HepG2 (cell line): ENCODE measurements at regions not wholly inside any gene's neighbourhood (a gene's known extent, or its start where the extent isn't known, plus 50 kb on each side); places are given as distances from the start of the nearest gene placed in this dataset.

Source experiments
- ATAC-seq: fragments of 200-7000 bp; cut with Tn5 transposase; 3 replicates; pipeline ENCODE4 v1.9.1; 2020; ENCODE audit warnings: mild to moderate bottlenecking, moderate library complexity
- BruUV-seq: library from RNA; stranded (reverse); fragments of 400-500 nt; replicated peaks from 2 replicates; lab custom pipeline; 2021; lab: Mats Ljungman, UMichigan
- CTCF ChIA-PET: fragments of 300-600 bp; formaldehyde crosslinking; extraction: SDS; loops from one replicate; lab custom pipeline; 2021; ENCODE audit warnings: low total read pairs, inconsistent platforms, low intra/inter-chr PET ratio; lab: Yijun Ruan, JAX
- POLR2A ChIA-PET: fragments of 350-600 bp; sonication (Branson Sonifier 250); formaldehyde crosslinking; loops from one replicate; lab custom pipeline; 2020; ENCODE audit warnings: antibody characterized with exemption, inconsistent platforms; lab: Yijun Ruan, JAX
- DNase-seq: peaks from one replicate; pipeline ENCODE4 v3.0.0-alpha.2; 2015; ENCODE audit warnings: low spot score
- FAIRE-seq: peaks from 3 replicates; lab custom pipeline; 2011; peaks lifted over from hg19 to GRCh38; lab: Jason Lieb, UNC
- H2AFZ ChIP-seq: one replicate; pipeline ENCODE4 v1.6.1; 2011; ENCODE audit warnings: low read length, inconsistent platforms
- H3K27ac ChIP-seq: fragments of 300-600 bp; 3 replicates; pipeline ENCODE4 v1.8.0; 2011; ENCODE audit warnings: mixed run types, mild to moderate bottlenecking, mixed read lengths, low read length, inconsistent platforms; ENCODE audit not compliant: insufficient read depth; ENCODE audit errors: extremely low read length
- H3K27me3 ChIP-seq, 2 experiments: fragments of 200-600 bp in 1 of 2; 2 replicates in 1 of 2; 3 replicates in 1 of 2; pipeline versions ENCODE4 v1.6.0 to v1.8.0; 2011; ENCODE audit warnings: low read length in 2 of 2, mild to moderate bottlenecking in 2 of 2, moderate library complexity in 2 of 2, inconsistent platforms in 1 of 2; ENCODE audit not compliant: insufficient read depth in 2 of 2, control insufficient read depth in 1 of 2
- H3K36me3 ChIP-seq, 2 experiments: fragments of 200-600 bp in 1 of 2; replicated peaks in 1 of 2; 2 replicates in 1 of 2; 3 replicates in 1 of 2; pipeline versions ENCODE4 v1.5.1 to v1.8.0; 2011; ENCODE audit warnings: low read length in 2 of 2, inconsistent platforms in 1 of 2; ENCODE audit not compliant: insufficient read depth in 2 of 2, control insufficient read depth in 1 of 2
- H3K4me1 ChIP-seq: 2 replicates; pipeline ENCODE4 v1.5.1; 2012; ENCODE audit warnings: low read length, inconsistent platforms; ENCODE audit not compliant: insufficient read depth
- H3K4me2 ChIP-seq: 2 replicates; pipeline ENCODE4 v1.6.0; 2011; ENCODE audit warnings: low read depth, low read length, inconsistent platforms
- H3K4me3 ChIP-seq, 3 experiments: fragments of 200-600 bp in 1 of 3; sonication (generic), shearing (Covaris generic) in 1 of 3; replicated peaks in 1 of 3; 2 replicates each; pipeline ENCODE4 v1.5.1; 2011 to 2016; ENCODE audit warnings: low read length in 3 of 3, inconsistent platforms in 2 of 3, low read depth in 2 of 3, mild to moderate bottlenecking in 2 of 3, control low read depth in 1 of 3, mixed read lengths in 1 of 3; ENCODE audit not compliant: insufficient read depth in 1 of 3
- H3K79me2 ChIP-seq: one replicate; pipeline ENCODE4 v1.6.1; 2011; ENCODE audit warnings: low read length, inconsistent platforms; ENCODE audit not compliant: insufficient read depth
- H3K9ac ChIP-seq: 2 replicates; pipeline ENCODE4 v1.6.0; 2011; ENCODE audit warnings: mild to moderate bottlenecking, low read depth, low read length, inconsistent platforms; ENCODE audit not compliant: insufficient read depth
- H3K9me3 ChIP-seq: 2 replicates; pipeline ENCODE4 v1.5.1; 2012; ENCODE audit warnings: mild to moderate bottlenecking, low read length
- H4K20me1 ChIP-seq: 2 replicates; pipeline ENCODE4 v1.6.0; 2011; ENCODE audit warnings: inconsistent platforms, mild to moderate bottlenecking, low read length, moderate library complexity; ENCODE audit not compliant: insufficient read depth
- EEA1 ChIP-seq: sonication (generic); formaldehyde crosslinking; IDR thresholded peaks from 2 replicates; pipeline ENCODE4 v1.5.1; 2020; ENCODE audit warnings: mild to moderate bottlenecking, missing genetic modification reagents, borderline replicate concordance
- HHEX ChIP-seq: IDR thresholded peaks from 2 replicates; pipeline ENCODE4 v1.6.1; 2016; ENCODE audit warnings: control low read depth
- JUNB ChIP-seq: sonication (generic); formaldehyde crosslinking; IDR thresholded peaks from 2 replicates; pipeline ENCODE4 v1.8.0; 2022; ENCODE audit warnings: missing genetic modification reagents, mild to moderate bottlenecking, borderline replicate concordance
- LCORL ChIP-seq, 2 experiments: fragments of 450-650 bp in 1 of 2; sonication (generic) in 1 of 2; formaldehyde crosslinking in 1 of 2; IDR thresholded peaks; 2 replicates each; pipeline versions ENCODE4 v1.5.0 to v1.6.1; 2017 to 2020; ENCODE audit warnings: antibody characterized with exemption in 1 of 2, missing genetic modification reagents in 1 of 2
- NFKB2 ChIP-seq: sonication (generic); formaldehyde crosslinking; IDR thresholded peaks from 2 replicates; pipeline ENCODE4 v1.4.0; 2020; ENCODE audit warnings: missing genetic modification reagents, borderline replicate concordance
- NFKBIZ ChIP-seq: IDR thresholded peaks from 2 replicates; pipeline ENCODE4 v1.6.1; 2018; ENCODE audit warnings: missing genetic modification reagents, missing compliant biosample characterization
- REPIN1 ChIP-seq: sonication (generic); formaldehyde crosslinking; IDR thresholded peaks from 2 replicates; pipeline ENCODE4 v1.8.0; 2022; ENCODE audit warnings: missing genetic modification reagents, low read depth, mild to moderate bottlenecking, borderline replicate concordance
- TCF7 ChIP-seq: sonication (generic); IDR thresholded peaks from 2 replicates; pipeline ENCODE4 v1.6.1; 2016; ENCODE audit warnings: antibody characterized with exemption, low read depth
- ZBTB7A ChIP-seq: sonication (generic); formaldehyde crosslinking; IDR thresholded peaks from 2 replicates; pipeline ENCODE4 v1.8.0; 2022; ENCODE audit warnings: mild to moderate bottlenecking, missing genetic modification reagents
- ZFP37 ChIP-seq: sonication (generic); formaldehyde crosslinking; IDR thresholded peaks from 2 replicates; pipeline ENCODE4 v1.4.0; 2020; ENCODE audit warnings: missing genetic modification reagents, borderline replicate concordance
- ZNF619 ChIP-seq: sonication (generic); formaldehyde crosslinking; IDR thresholded peaks from 2 replicates; pipeline ENCODE4 v1.4.0; 2020; ENCODE audit warnings: mild to moderate bottlenecking, missing genetic modification reagents
- WGBS: methylation state at CpG from one replicate; pipeline ENCODE4 v1.1.6; 2017; ENCODE audit warnings: low lambda C conversion rate; 5-methylcytosine and 5-hydroxymethylcytosine counted together
- in situ Hi-C: cut with HindIII; loops from 2 replicates; pipeline ENCODE4 v1.10.0; 2017; ENCODE audit warnings: low pct_unique_long_range_greater_than_20kb; ENCODE audit not compliant: extremely low pct_ligation_motif_present
- intact Hi-C: fragments of 100-400 bp; cut with micrococcal nuclease; formaldehyde crosslinking; loops from one replicate; pipeline ENCODE4 v1.10.0; 2022; ENCODE audit not compliant: unreplicated experiment
- TF ChIP-seq, protein P1 (sequence below): sonication (generic); formaldehyde crosslinking; IDR thresholded peaks from 2 replicates; pipeline ENCODE4 v1.9.0; 2022; ENCODE audit warnings: missing genetic modification reagents, mild to moderate bottlenecking, borderline replicate concordance
- TF ChIP-seq, protein P2 (sequence below): sonication (generic); formaldehyde crosslinking; IDR thresholded peaks from 2 replicates; pipeline ENCODE4 v1.4.0; 2020; ENCODE audit warnings: mild to moderate bottlenecking, missing genetic modification reagents

GRCh38 chr3:110865934-110866333 lies 205.7 kb upstream of the NECTIN3 start:
- Histone ChIP-seq H3K9ac (no peak overlapping the region), H3K27me3 (no peaks in the 10 kb centered on the region), H3K27ac (no peak overlapping the region), H3K36me3 (no peaks in the 10 kb centered on the region), H3K9me3 (no peaks in the 10 kb centered on the region), H3K4me2 (no peak overlapping the region), H4K20me1 (no peaks in the 10 kb centered on the region), H3K79me2 (no peaks in the 10 kb centered on the region), H3K4me1 (peaks cover 11% of the 10 kb centered on the region), H3K4me3 (no peak overlapping the region), H2AFZ (no peak overlapping the region)
- DNase-seq, result no peak
- FAIRE-seq, result no peak
- ChIA-PET POLR2A (no interaction called here), CTCF (no interaction called here)
- 53% methylated on average over 4 of the region's 4 CpGs for WGBS
- in situ Hi-C loops, result no loop called here
- no peak for ATAC-seq
- BruUV-seq, result no TSS peak
- intact Hi-C loops, result no loop called here
- no peak for TF ChIP-seq HHEX (CRISPR knock-in tag)
- TF ChIP-seq ZNF619, result no peak

- POLR2A ChIA-PET, result no interaction called here
- H3K27ac ChIP-seq, result no peak overlapping the region
- TF ChIP-seq LCORL (IDR thresholded peaks at IDR 0.05) (no peak), LCORL (CRISPR knock-in tag; IDR thresholded peaks at IDR 0.05) (no peak), ZFP37 (no peak), ZNF619 (no peak), JUNB (CRISPR knock-in tag) (no peak), NFKB2 (no peak), REPIN1 (no peak), EEA1 (no peak), TCF7 (no peak), ZBTB7A (CRISPR knock-in tag) (no peak), NFKBIZ (CRISPR knock-in tag) (no peak)
- TF ChIP-seq, protein P1, sequence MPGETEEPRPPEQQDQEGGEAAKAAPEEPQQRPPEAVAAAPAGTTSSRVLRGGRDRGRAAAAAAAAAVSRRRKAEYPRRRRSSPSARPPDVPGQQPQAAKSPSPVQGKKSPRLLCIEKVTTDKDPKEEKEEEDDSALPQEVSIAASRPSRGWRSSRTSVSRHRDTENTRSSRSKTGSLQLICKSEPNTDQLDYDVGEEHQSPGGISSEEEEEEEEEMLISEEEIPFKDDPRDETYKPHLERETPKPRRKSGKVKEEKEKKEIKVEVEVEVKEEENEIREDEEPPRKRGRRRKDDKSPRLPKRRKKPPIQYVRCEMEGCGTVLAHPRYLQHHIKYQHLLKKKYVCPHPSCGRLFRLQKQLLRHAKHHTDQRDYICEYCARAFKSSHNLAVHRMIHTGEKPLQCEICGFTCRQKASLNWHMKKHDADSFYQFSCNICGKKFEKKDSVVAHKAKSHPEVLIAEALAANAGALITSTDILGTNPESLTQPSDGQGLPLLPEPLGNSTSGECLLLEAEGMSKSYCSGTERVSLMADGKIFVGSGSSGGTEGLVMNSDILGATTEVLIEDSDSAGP (CRISPR knock-in tag), result no peak
- TF ChIP-seq, protein P2, sequence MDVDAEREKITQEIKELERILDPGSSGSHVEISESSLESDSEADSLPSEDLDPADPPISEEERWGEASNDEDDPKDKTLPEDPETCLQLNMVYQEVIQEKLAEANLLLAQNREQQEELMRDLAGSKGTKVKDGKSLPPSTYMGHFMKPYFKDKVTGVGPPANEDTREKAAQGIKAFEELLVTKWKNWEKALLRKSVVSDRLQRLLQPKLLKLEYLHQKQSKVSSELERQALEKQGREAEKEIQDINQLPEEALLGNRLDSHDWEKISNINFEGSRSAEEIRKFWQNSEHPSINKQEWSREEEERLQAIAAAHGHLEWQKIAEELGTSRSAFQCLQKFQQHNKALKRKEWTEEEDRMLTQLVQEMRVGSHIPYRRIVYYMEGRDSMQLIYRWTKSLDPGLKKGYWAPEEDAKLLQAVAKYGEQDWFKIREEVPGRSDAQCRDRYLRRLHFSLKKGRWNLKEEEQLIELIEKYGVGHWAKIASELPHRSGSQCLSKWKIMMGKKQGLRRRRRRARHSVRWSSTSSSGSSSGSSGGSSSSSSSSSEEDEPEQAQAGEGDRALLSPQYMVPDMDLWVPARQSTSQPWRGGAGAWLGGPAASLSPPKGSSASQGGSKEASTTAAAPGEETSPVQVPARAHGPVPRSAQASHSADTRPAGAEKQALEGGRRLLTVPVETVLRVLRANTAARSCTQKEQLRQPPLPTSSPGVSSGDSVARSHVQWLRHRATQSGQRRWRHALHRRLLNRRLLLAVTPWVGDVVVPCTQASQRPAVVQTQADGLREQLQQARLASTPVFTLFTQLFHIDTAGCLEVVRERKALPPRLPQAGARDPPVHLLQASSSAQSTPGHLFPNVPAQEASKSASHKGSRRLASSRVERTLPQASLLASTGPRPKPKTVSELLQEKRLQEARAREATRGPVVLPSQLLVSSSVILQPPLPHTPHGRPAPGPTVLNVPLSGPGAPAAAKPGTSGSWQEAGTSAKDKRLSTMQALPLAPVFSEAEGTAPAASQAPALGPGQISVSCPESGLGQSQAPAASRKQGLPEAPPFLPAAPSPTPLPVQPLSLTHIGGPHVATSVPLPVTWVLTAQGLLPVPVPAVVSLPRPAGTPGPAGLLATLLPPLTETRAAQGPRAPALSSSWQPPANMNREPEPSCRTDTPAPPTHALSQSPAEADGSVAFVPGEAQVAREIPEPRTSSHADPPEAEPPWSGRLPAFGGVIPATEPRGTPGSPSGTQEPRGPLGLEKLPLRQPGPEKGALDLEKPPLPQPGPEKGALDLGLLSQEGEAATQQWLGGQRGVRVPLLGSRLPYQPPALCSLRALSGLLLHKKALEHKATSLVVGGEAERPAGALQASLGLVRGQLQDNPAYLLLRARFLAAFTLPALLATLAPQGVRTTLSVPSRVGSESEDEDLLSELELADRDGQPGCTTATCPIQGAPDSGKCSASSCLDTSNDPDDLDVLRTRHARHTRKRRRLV (CRISPR knock-in tag), result no peak
Measured at GRCh38 chr3:110868106-110868505, 203.5 kb upstream of the NECTIN3 start.

More at GRCh38 chr3:110868106-110868505, 203.5 kb upstream of the NECTIN3 start:
- FAIRE-seq (no peak), ATAC-seq (no peak), DNase-seq (no peak)
- CTCF ChIA-PET, result no interaction called here
- intact Hi-C loops (no loop called here), in situ Hi-C loops (no loop called here)
- Histone ChIP-seq H3K79me2 (no peaks in the 10 kb centered on the region), H4K20me1 (no peaks in the 10 kb centered on the region), H2AFZ (no peak overlapping the region), H3K4me3 (no peak overlapping the region), H3K4me2 (no peak overlapping the region), H3K4me1 (peaks cover 11% of the 10 kb centered on the region), H3K9ac (no peak overlapping the region), H3K27me3 (no peaks in the 10 kb centered on the region), H3K9me3 (no peaks in the 10 kb centered on the region), H3K36me3 (no peaks in the 10 kb centered on the region)
- no TSS peak for BruUV-seq
- 0% methylated on average over 1 of the region's 1 CpG for WGBS
